Activated effector memory CD4-positive, alpha-beta T cell treated with anti-CD3 and anti-CD28 coated beads, Interleukin-2, amount 50 U/mL, for 16 hours (primary cell): ENCODE measurements at regions not wholly inside any gene's neighbourhood (a gene's known extent, or its start where the extent isn't known, plus 50 kb on each side); places are given as distances from the start of the nearest gene placed in this dataset.
"Not testable (repeated sequence)": the region's sequence is repeated elsewhere in the genome, so short reads cannot be mapped to it uniquely, and the experiment has no call there.

Experiments used
- DNase-seq: peaks from one replicate; pipeline ENCODE4 v3.0.0-alpha.2; 2020

DNA sequence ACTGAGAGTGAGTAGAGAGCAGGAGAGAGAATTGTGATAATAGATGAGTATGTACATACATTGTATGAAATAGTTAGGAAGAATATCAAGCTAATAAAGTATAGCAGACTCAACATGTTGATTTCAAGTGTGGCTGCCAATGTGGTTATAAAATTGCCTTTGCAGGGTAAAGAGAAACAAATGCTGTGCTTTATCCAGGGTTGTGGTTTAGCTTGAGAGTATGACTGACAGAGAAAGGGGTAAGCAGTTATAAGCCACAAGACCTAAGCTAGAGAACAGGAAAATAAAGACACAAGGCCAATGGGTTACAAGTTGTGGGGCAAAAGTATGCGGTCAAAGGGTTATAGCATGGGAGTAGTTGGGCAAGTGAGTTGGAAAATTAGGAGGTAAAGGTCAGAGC, 1217.5 kb downstream of the DIAPH3 start:
- DNase-seq = no peak

DNA sequence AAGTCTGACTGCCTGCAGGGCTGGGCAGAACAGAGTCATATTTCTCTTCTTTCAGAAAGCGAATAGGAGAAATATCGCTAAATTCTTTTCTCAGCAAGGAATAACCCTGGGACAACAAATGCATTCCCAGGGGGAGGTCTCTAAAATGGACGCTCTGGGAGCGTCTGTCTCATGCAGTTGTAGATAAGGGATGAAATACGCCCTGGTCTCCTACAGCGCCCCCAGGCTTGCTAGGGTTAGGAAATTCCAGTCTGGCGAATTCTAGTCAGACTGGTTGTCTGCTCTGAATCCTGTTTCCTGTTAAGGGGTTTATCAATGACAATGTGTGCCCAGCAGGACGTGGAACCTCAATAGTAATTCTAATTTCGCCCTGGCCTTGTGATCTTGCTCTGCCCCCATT, 1214.1 kb downstream of the DIAPH3 start:
- no peak for DNase-seq

DNA sequence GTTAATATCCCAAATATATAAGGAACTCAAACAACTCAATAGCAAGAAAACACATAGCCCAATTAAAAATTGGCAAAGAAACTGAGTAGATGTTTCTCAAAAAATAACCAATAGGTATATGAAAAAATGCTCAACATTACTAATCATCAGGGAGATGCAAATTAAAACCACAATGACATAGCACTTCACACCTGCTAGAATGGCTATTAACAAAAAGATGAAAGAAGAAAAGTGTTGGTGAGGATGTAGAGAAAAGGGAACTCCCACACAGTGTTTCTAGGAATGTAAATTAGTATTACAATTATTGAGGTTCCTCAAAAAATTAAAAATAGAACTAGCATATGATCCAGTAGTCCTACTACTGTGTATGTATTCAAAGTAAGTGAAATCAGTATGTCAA, 1212.8 kb downstream of the DIAPH3 start:
- DNase-seq = no peak

DNA sequence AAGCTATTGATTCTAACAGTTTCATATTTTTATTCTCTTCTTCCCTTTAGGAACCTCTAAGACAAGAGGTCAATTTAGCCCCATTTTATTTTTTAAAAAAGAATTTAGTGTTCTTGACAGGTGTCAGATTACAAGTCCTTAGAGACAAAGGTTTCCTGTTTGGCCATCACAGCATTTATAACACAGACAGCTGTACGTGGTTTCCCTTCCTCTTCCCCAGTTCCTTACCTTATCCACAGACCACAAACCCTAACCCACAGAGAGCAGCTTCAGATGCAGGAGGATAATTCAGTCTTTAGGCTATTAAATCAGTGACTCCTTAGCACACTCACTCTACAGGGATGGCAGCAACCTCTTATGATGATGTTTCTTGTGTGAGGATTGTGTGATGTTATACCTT, 1210.1 kb downstream of the DIAPH3 start:
- DNase-seq = no peak

DNA sequence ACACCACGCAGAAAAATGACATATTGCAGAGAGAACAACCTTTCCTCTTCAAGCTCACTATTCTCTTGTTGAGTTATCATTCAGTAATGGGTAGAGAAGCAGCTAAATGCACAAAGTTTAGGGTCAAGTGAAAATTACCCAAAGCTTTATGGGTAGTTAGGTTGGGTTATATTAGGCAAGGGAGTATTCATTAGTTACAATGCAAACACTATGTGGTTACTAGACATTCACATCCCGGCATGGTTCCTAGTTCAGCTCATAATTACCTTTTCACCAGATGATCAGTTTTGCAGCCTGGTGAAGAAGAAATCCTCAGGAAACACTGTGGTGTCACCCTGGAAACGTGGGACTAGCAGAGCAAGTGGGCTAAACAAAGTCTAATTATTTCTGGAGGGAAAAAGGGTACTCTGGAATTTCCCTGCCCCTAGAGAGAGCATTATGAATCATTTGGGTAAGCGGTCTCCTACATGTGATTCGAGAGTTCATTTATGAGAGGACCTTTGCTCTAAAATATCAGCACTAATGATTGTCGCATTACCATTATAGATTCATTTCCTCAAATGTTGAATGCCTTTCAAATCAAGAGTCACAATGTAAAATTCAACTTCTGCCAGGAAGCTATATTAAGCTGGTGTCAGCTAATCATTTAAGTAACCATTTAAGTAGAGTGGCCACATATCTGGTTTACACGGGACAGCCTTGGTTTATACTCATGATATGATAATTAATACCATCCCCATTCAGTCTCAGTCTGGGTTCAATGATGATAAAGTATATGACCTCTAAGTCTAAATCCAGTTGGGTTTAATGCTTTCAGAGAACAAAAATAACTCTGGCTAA, 1208.0 kb downstream of the DIAPH3 start:
- no peak for DNase-seq

DNA sequence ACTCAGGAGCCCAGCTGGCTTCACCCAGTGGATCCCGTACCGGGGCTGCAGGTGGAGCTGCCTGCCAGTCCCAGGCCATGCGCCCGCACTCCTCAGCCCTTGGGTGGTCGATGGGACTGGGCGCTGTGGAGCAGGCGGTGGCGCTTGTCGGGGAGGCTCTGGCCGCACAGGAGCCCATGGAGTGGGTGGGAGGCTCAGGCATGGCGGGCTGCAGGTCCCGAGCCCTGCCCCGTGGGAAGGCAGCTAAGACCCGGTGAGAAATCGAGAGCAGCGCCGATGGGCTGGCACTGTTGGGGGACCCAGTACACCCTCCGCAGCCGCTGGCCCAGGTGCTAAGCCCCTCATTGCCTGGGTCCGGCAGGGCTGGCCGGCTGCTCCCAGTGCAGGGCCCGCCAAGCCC, 1205.6 kb downstream of the DIAPH3 start:
- not testable (repeated sequence) for DNase-seq

DNA sequence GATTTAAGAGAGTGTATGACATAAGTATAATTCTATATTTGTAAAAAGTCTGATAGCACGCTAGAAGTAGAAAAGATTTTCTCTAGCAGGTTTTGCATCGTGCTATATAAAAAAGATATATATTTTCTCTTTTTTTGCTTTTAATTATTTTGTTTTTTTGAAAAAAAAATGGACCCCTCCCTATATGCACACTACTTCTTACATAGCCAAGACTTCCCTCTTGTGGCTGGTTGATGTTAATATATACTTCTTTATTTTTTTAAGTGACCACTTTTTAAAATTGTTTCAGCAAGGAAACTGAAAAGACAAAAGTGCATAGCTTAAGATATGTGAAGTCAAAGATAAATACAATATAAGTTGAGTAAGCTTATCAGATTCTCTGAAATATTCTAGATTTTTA, 1202.8 kb downstream of the DIAPH3 start:
- DNase-seq = no peak

DNA sequence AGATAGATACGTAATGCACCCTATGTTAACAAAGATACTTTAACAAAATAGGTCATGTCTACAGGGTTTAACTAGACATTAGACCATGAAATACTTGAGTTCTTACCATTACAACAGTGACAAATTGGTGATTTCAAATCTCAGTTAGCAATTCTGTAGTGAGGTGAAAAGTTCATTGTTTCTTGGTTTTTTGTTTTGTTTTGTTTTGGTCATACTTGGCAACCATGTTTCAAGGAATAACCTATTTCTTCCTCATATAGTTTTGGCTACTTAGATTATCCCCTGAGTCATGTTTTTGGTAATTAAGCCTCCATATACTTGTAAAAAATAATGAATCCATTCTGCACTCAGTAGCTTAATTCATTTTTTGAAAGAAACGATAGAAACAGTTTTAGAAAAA, 1200.4 kb downstream of the DIAPH3 start:
- no peak for DNase-seq

DNA sequence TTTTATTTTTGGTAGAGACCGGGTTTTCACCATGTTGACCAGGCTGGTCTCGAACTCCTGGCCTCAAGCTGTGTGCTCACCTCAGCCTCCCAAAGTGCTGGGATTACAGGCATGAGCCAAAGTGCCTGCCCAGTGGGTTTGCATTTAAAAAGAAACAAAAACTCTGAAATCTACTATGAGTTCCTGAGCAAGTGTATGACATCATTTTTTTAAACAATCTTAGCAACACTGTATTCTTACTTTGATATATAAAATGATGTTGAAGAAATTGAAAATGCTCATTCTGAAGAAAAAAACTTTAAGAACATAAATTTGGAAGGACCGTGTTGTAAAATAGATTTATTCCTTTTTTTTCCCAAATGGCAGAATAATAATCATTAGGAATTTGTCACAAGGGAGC, 1199.7 kb downstream of the DIAPH3 start:
- no peak for DNase-seq

DNA sequence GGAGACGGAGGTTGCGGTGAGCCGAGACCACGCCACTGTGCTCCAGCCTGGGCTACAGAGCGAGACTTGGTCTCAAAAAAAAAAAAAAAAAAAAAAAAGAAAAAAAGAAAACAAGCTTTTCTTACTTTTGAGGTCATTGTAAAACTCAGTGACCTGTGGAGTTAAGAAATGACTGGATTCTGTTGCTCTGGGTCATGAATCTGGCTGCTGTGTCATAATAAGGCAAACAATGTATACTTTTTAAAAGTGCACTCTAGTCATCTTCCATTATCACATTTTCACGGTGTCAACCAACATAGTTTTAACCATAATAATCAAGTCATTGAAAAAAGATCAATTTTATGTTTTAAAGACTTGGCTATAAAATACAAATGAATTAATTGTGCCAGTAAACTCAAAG, 1186.6 kb downstream of the DIAPH3 start:
- DNase-seq = no peak

DNA sequence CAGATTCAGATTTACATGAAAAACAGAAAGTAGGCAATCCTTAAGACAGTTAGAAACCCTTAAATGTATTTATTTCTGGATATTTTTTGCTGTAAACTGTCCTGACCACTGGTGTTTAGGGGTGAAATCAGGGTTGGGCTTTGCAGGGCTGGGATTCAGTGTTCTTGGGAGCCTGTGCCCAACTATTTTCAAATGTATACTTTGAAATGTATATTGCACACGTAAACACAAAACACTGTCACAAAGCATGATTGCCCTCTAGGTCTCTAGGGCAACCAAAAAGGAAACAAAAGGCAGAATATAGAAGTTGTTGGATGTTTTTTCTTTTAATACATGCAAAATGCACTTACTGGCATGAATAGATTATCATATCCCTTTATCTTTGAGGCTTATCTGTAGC, 1185.4 kb downstream of the DIAPH3 start:
- no peak for DNase-seq

DNA sequence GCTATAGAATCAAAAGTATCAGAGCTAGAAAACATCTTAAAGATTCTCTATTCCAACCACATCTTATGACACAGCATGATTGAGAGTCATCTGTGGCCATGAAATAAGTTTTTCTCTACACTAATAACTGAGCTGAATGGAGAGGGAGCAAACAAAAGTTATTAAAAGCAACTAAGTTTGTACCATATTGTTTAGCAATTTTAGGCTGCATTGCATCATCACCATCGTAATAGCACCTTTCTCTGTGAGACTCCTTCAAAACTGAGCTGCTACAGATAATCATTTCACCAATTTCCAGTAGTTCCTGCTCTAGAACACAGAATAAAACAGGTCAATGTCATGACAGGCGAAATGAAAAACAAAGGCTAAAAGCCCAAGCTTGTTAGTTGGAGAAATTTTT, 1183.9 kb downstream of the DIAPH3 start:
- DNase-seq = no peak

DNA sequence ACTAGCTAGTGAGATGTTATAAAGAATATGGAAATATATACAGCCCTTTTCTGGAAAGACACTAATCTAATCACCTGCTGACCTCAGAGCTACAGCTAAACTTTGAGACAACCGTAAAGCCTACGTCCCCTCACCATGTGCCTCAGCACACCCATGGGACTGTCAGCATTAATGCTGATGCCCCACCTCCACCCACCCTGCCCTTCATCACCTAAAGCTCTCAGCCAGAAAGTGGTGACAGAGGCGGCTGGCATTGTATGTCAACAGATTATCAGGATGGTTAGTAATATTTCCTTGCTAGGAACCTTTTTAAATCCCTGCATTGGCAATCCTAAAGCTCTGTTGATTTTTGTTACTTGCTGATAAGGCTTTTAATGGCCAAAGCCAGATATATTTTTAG, 1177.9 kb downstream of the DIAPH3 start:
- DNase-seq = no peak

DNA sequence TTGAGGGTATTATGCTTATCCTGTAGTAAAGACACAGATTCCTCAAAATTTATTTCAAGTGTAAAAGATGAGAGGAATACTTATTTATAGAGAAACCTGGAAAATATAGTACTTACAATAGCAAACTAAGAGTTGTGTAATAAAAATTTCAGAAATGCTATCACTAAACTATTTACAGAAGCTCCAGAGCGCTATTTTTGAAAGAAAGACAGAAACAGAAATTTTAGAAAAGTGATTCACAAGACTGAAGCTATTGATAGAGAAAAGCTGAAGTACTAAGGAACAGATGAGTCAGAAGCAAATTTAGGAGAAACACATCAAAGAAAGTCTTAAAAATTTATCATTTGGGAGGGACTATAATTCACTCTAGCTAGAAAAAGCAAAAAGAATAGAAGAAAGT, 1174.2 kb downstream of the DIAPH3 start:
- DNase-seq = no peak

DNA sequence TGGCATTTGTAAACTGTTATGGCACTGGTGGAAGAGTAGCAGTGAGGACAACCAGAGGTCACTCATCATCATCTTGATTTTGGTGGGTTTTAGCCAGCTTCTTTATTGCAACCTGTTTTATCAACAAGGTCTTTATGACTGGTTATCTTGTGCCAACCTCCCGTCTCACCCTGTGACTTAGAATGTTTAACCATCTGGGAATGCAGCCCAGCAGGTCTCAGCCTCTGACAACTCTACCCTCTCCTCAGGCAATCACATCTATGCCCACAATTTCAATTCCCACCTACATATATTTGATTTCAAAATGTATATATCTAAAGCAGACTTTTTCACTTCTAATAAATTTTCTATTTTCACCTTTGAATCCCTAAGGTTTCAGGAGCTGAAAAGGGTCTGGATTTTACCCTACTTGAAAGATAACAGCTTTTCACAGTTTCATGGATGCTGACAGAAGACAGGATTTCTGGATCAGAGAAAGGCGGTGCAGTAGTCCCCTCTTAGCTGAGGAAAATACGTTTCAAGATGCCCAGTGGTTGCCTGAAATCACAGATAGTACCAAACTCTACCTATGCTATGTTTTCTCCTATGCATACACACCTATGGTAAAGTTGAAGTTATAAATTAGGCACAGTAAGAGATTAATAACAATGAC, 1171.8 kb downstream of the DIAPH3 start:
- DNase-seq = no peak

DNA sequence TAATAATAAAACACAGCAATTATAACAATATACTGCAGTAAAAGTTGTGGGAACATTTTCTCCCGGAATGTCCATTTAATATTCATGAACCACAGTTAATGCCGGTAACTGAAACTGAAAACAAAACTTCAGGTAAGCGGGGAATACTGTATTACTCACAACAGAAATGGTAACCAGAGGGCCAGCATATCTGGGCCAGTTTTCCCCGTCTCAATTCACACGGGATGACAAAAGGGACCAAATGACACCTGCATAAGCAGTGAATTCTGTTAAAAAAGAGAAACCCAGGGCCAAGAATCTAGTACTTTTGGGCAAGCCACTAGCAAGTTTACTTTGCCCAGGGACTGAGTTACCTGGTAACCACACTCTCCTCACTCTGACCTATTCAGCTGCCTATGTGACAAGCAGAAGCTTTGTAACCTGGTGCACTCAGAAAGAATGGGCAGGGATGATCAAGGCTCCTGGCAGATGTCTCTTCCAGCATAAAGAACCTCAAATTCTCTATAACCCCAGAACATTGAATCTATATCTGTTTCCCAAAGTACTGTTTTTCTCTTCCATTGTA, 1171.2 kb downstream of the DIAPH3 start:
- no peak for DNase-seq

DNA sequence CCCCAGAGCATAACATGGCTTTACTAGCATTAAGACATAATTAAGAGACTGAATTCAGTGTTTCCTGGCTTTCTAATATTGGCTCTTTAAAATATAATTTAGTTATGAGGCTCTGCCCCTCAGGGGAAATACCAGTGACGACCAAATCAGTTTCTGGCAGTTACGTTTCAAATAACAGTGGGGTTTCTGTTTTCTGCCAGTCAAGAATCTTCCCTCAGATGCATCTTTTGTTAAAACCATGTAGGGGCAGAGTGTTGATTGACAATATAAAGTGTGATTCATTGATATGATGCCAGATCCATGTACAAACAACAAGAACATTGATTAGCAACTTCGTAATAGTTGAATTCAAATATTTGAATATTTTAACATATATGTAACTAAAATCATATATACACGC, 1169.7 kb downstream of the DIAPH3 start:
- DNase-seq = no peak

DNA sequence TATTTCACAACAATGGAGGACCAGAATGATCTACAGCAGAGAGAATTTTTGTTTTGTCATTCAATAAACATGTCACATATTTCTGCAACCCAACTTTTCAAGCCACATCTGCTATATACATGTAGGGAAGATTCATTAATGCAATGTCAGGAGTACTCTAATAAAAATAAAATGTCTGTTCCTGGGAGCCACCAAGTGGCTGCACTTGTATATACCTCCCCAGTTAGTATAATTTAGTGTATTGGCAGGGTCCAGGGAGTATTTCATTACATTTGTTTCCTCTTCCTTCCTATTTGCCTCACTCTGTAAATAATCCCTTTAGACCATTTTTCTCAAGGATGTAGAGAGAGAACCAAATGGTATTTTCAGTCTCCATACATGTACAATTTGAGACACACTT, 1169.0 kb downstream of the DIAPH3 start:
- no peak for DNase-seq

DNA sequence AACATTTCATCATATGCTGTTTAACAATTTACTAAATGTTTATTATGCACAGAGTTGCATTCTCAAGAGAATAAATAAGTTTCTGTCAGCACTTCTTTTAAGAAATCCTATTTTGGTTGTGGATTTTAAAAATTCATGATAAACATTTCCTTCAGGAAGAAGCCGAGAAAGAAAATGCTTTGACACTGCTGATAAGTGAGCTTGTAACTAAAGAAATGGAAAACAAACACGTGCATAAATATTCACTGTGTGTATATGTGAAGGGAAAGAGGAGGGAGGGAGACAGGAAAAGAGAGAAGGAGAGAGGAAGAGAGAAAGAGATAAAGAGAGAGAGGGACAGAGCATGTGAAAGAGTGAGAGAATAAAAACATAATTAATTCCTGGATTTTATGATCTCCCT, 1165.0 kb downstream of the DIAPH3 start:
- no peak for DNase-seq

DNA sequence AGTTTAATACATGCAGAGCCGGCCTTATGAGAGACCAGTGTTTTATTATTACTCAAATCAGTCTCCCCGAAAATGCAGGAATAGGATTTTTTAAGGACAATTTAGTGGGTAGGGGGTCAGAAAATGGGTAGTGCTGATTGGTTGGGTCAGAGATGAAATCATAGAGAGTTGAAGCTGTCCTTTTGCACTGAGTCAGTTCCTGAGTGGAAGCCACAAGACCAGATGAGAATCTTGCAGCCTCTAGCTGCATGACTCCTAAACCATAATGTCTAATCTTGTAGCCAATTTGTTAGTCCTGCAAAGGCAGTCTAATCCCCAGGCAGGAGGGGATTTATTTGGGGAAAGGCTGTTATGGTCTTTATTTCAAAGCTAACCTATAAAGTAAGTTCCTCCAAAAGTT, 1163.9 kb downstream of the DIAPH3 start:
- DNase-seq = no peak

DNA sequence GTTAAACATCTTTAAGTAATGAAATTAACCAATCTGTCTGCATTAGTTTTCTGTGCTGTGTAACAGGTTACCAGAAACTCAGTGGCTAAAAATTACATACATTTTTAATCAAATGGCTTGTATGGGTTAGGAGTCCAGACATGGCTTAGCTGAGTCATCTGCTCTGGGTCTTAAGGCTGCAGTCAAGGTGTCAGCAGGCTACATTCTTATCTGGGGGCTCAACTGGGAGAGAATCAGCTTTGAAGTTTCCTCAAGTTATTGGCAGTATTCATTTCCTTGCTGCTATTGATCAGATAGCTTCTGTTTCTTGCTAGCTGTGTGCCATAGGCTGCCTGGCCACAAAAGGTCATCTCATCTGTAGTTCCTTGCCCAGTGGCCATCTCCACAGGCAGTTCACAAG, 1163.0 kb downstream of the DIAPH3 start:
- no peak for DNase-seq

DNA sequence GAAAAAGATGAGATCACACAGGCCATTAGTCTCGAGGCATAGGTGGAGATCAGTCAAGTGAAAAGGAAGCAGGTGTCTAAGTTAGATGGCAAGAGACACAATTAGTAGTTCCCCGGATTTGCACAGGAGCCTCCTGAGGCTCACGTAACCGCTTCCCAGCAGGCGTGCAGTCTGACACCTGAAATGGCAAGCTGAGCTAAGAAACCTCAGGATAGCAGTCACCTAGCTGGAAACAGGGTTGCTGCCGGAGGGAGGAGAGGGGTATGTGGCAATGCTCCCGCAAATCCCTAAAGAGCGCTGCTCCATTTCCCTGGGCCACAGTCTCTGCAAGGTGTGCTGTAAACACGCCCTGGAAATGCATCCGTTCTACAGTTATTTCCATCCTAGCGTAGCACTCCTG, 1151.0 kb downstream of the DIAPH3 start:
- no peak for DNase-seq

DNA sequence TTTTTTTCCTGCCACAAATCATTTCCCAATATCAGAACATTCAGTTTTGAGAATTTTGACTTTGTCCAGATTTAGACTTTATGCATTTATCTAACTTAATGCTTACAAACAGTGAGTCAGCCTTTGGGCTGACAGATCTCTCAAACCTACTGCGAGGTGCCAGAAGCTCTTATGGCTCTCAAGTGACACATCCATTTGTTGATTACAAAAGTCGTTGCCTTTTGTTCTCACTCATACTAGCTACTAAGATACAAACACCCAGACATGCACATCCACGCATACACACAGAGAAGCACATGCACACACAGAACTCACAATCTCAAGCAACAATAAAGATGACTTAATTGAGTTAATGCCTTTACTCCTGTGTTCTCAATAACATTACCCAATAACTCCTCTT, 1147.5 kb downstream of the DIAPH3 start:
- no peak for DNase-seq

DNA sequence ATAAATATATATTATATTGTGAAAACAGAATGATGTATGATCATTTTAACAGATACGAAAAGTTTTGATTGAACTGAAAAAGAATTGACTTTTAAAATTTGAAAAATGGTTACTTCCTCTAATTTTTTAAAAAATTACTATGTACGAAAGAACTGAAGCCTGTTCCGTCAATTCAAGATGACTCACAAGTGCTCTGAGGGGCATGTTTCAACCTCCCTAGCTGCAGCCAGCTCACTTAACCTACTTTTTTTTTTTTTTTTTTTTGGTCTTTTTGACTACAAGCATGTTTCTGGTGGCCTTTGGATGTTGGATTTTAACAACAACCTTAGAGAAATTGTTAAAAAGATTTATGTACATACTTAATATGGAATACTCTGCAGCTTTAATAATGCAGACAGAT, 1139.3 kb downstream of the DIAPH3 start:
- DNase-seq = no peak

DNA sequence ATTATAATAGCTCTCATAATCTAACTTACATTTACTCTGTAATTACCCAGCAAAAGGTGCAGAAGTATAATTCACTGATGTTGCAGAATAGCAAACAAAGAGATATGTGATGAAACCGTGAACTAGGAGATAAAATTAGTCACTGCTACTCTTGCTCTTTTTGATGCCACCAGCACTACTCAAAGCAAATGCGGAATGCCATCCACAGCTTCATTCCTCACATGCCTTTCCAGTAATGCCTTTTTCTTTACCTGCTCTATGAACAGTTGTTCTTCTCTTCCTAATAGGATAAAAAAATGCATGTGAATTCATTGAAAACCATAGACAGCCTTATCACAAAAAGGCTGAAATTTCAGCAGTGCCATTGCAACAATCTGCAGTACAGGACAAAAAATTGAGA, 1129.5 kb downstream of the DIAPH3 start:
- no peak for DNase-seq
